ENCODE measurements at regions not wholly inside any gene's neighbourhood (a gene's known extent, or its start where the extent isn't known, plus 50 kb on each side); places are given as distances from the start of the nearest gene placed in this dataset.

GRCh38 chr4:159516556-159517140 lies 413.8 kb downstream of the RAPGEF2 start:
- H3K9me3 ChIP-seq (ENCODE audit: insufficient read depth in 2 of 2, low read depth in 1 of 2, low read length in 1 of 2), result peaks cover 4% of the 10 kb centered on the region in 2 experiments; a peak in 2 of 4 replicates
- no peak overlapping the region for H2BK12ac ChIP-seq (ENCODE audit: low read depth, low read length)
- H4K91ac ChIP-seq (replicated peaks; ENCODE audit: insufficient read length, low read length), result no peak overlapping the region
- H3K4me1 ChIP-seq (replicated peaks in 1 of 4; ENCODE audit: control insufficient read depth in 3 of 4, insufficient read depth in 4 of 4, low read length in 3 of 4), result no peaks in the 10 kb centered on the region
- H3K9ac ChIP-seq (replicated peaks in 1 of 4; ENCODE audit: extremely low read depth in 1 of 4, low read depth in 3 of 4, low read length in 3 of 4), result no peak overlapping the region
- H3K4me2 ChIP-seq (ENCODE audit: insufficient read depth in 1 of 2, low read depth in 2 of 2, low read length in 2 of 2), result no peak overlapping the region
- no peaks in the 10 kb centered on the region for H3K79me2 ChIP-seq (ENCODE audit: control insufficient read depth in 1 of 2, insufficient read depth in 2 of 2, low read length in 2 of 2)
- no peak overlapping the region for H2BK15ac ChIP-seq (ENCODE audit: low read length)
- no peaks in the 10 kb centered on the region for H3K27me3 ChIP-seq (replicated peaks in 1 of 4; ENCODE audit: control insufficient read depth in 3 of 4, extremely low read depth in 1 of 4, insufficient read depth in 3 of 4, low read length in 3 of 4)
- H2BK20ac ChIP-seq (ENCODE audit: low read length), result no peak overlapping the region
- no peak overlapping the region for H3K56ac ChIP-seq (replicated peaks; ENCODE audit: insufficient read length, low read depth, low read length)
- H3K79me1 ChIP-seq (ENCODE audit: low read depth, low read length), result no peaks in the 10 kb centered on the region
- H3K23ac ChIP-seq (ENCODE audit: insufficient read length), result no peak overlapping the region
- H3K27ac ChIP-seq (ENCODE audit: low read depth, low read length), result no peak overlapping the region
- no peak overlapping the region for H2BK120ac ChIP-seq (replicated peaks; ENCODE audit: low read depth, low read length)
- POLR2A ChIA-PET (ENCODE audit: partially characterized antibody), result no interaction called here
- no peak overlapping the region for H2AFZ ChIP-seq (ENCODE audit: low read length)
- no peak overlapping the region for H2BK5ac ChIP-seq (ENCODE audit: low read depth, low read length)
- no peaks in the 10 kb centered on the region for H4K20me1 ChIP-seq (replicated peaks in 1 of 2; ENCODE audit: control insufficient read depth in 1 of 2, insufficient read depth in 2 of 2, low read length in 2 of 2)
- no peak overlapping the region for H2AK5ac ChIP-seq (ENCODE audit: low read depth, low read length)
- H3K18ac ChIP-seq (ENCODE audit: extremely low read depth, low read length), result no peak overlapping the region
- no peak overlapping the region for H3K14ac ChIP-seq (ENCODE audit: insufficient read length)
- DNase-seq (ENCODE audit: low read depth in 1 of 2, low spot score in 2 of 2) (no peak), FAIRE-seq (no peak)
- no peaks in the 10 kb centered on the region for H3K36me3 ChIP-seq (ENCODE audit: control insufficient read depth in 2 of 4, insufficient read depth in 4 of 4, low read length in 3 of 4)
- no peak overlapping the region for H4K5ac ChIP-seq (ENCODE audit: insufficient read length, low read depth, low read length)
- H3K4ac ChIP-seq (replicated peaks; ENCODE audit: insufficient read length, low read depth, low read length), result no peak overlapping the region
- TF ChIP-seq TBP (IDR thresholded peaks at IDR 0.05; ENCODE audit: low read depth, low read length), result no peak
- no peak overlapping the region for H4K8ac ChIP-seq (ENCODE audit: extremely low read depth, insufficient read depth, low read length)
- H3K23me2 ChIP-seq (ENCODE audit: low read depth, low read length), result no peaks in the 10 kb centered on the region
- CTCF ChIA-PET (ENCODE audit: partially characterized antibody), result interaction anchor here (0.9 to 1.3 kb wide), 3 partner anchors 11 to 52 kb away, joined by 3 to 4 read pairs (median 3); no protein-coding TSS in a partner anchor
- no peak overlapping the region for H3K4me3 ChIP-seq (ENCODE audit: extremely low read depth in 1 of 4, insufficient read depth in 2 of 4, low read depth in 3 of 4, low read length in 4 of 4)

Data from H1 (cell line).